Suprapubic skin (tissue), 4 donors: ENCODE measurements at regions not wholly inside any gene's neighbourhood (a gene's known extent, or its start where the extent isn't known, plus 50 kb on each side); places are given as distances from the start of the nearest gene placed in this dataset.

ENCODE experiments used
- CTCF ChIP-seq, 2 donors: fragments of 200-600 bp in 1 of 2; fragments of 450-650 bp in 1 of 2; sonication (generic) in 1 of 2; IDR thresholded peaks; one replicate each; pipeline ENCODE4 v1.5.1; 2016 to 2019; ENCODE audit warnings: antibody characterized with exemption in 2 of 2, mild to moderate bottlenecking in 1 of 2, moderate library complexity in 1 of 2
- EP300 ChIP-seq: sonication (generic); formaldehyde crosslinking; IDR thresholded peaks from one replicate; pipeline ENCODE4 v1.6.1; 2017; ENCODE audit warnings: antibody characterized with exemption
- POLR2A ChIP-seq, 2 donors: fragments of 450-650 bp; IDR thresholded peaks; one replicate each; pipeline ENCODE4 v1.6.1; 2017; ENCODE audit warnings: antibody characterized with exemption in 2 of 2, mild to moderate bottlenecking in 2 of 2, moderate library complexity in 2 of 2
- POLR2AphosphoS5 ChIP-seq, 3 donors: sonication (generic); formaldehyde crosslinking; IDR thresholded peaks; one replicate each; pipeline ENCODE4 v1.6.1; 2017; ENCODE audit warnings: antibody characterized with exemption in 3 of 3

GRCh38 chrX:15043538-15043937 is 170.3 kb downstream of the MOSPD2 start:
- TF ChIP-seq CTCF (IDR thresholded peaks at IDR 0.05) (no peak), POLR2A (IDR thresholded peaks at IDR 0.05) (no peak), POLR2AphosphoS5 (IDR thresholded peaks at IDR 0.05) (no peak), EP300 (no peak)
